Endodermal cell (in vitro differentiated cells): ENCODE measurements at regions not wholly inside any gene's neighbourhood (a gene's known extent, or its start where the extent isn't known, plus 50 kb on each side); places are given as distances from the start of the nearest gene placed in this dataset.

Experiments used
- DNase-seq: peaks from one replicate; pipeline ENCODE4 v3.0.0-alpha.2; 2017
- H3K27ac ChIP-seq: 2 replicates; pipeline ENCODE4 v1.5.1; 2013; ENCODE audit warnings: mild to moderate bottlenecking, low read depth, low read length, moderate library complexity
- H3K27me3 ChIP-seq: 2 replicates; pipeline ENCODE4 v1.6.1; 2013; ENCODE audit warnings: mild to moderate bottlenecking, low read length, moderate library complexity; ENCODE audit not compliant: insufficient read depth, control insufficient read depth, poor library complexity, severe bottlenecking
- H3K36me3 ChIP-seq: 2 replicates; pipeline ENCODE4 v1.7.0; 2013; ENCODE audit warnings: mild to moderate bottlenecking, low read length, moderate library complexity; ENCODE audit not compliant: control insufficient read depth, insufficient read depth
- H3K4me1 ChIP-seq: one replicate; pipeline ENCODE4 v1.7.0; 2013; ENCODE audit warnings: low read length; ENCODE audit not compliant: control insufficient read depth, insufficient read depth
- H3K4me3 ChIP-seq: 2 replicates; pipeline ENCODE4 v1.5.1; 2013; ENCODE audit warnings: mild to moderate bottlenecking, low read length, moderate library complexity
- H3K9ac ChIP-seq: 2 replicates; pipeline ENCODE4 v1.6.1; 2013; ENCODE audit warnings: mild to moderate bottlenecking, low read length, moderate library complexity; ENCODE audit not compliant: poor library complexity, severe bottlenecking; ENCODE audit errors: extremely low read depth
- H3K9me3 ChIP-seq: 2 replicates; pipeline ENCODE4 v1.6.1; 2013; ENCODE audit warnings: mild to moderate bottlenecking, low read length, moderate library complexity; ENCODE audit not compliant: control insufficient read depth
- H3K27ac Mint-ChIP-seq: 2 replicates; pipeline ENCODE4 v1.8.0; 2020; ENCODE audit warnings: mixed read lengths
- H3K27me3 Mint-ChIP-seq: 2 replicates; pipeline ENCODE4 v1.8.0; 2021; ENCODE audit warnings: mild to moderate bottlenecking, mixed read lengths; ENCODE audit not compliant: insufficient read depth
- H3K36me3 Mint-ChIP-seq: 2 replicates; pipeline ENCODE4 v1.8.0; 2020; ENCODE audit warnings: low read depth, mixed read lengths
- H3K4me1 Mint-ChIP-seq: 2 replicates; pipeline ENCODE4 v1.8.0; 2020; ENCODE audit warnings: mixed read lengths
- H3K4me3 Mint-ChIP-seq: 2 replicates; pipeline ENCODE4 v1.8.0; 2020; ENCODE audit warnings: mild to moderate bottlenecking, moderate library complexity, mixed read lengths
- H3K9me3 Mint-ChIP-seq: 2 replicates; pipeline ENCODE4 v1.8.0; 2020; ENCODE audit warnings: mild to moderate bottlenecking, mixed read lengths
- WGBS, 2 experiments: methylation state at CpG; one replicate each; pipeline versions ENCODE4 v1.1.5 to v1.1.7; 2013; ENCODE audit warnings: missing lambda C conversion rate in 2 of 2, mixed read lengths in 1 of 2; ENCODE audit not compliant: insufficient coverage in 1 of 2, insufficient read length in 1 of 2; 5-methylcytosine and 5-hydroxymethylcytosine counted together
- TF ChIP-seq, protein P1 (sequence below): fragments of 200-600 bp; sonication (generic); conservative IDR thresholded peaks from 2 replicates; pipeline ENCODE4 v1.5.0; 2021; ENCODE audit warnings: antibody characterized with exemption, mild to moderate bottlenecking

DNA sequence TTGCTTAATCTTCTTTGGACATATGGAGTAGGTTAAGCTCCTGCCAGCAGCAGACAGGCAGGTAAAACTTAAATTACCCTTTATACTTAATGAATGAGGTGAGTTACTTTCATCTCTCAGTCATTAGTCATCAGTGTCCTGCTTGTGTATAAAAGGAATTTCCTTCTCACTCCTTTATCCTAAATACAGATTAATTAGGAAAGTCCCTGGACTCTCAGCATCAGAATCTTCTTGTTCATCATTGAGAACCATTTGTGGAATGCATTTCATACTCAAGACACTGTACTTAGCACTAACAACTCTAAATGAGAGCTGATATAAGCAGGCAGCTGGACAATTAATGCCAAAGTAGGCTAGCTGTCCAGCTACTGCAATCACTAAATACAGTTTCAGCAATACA lies 630.4 kb downstream of the METTL15 start:
- TF ChIP-seq, protein P1, sequence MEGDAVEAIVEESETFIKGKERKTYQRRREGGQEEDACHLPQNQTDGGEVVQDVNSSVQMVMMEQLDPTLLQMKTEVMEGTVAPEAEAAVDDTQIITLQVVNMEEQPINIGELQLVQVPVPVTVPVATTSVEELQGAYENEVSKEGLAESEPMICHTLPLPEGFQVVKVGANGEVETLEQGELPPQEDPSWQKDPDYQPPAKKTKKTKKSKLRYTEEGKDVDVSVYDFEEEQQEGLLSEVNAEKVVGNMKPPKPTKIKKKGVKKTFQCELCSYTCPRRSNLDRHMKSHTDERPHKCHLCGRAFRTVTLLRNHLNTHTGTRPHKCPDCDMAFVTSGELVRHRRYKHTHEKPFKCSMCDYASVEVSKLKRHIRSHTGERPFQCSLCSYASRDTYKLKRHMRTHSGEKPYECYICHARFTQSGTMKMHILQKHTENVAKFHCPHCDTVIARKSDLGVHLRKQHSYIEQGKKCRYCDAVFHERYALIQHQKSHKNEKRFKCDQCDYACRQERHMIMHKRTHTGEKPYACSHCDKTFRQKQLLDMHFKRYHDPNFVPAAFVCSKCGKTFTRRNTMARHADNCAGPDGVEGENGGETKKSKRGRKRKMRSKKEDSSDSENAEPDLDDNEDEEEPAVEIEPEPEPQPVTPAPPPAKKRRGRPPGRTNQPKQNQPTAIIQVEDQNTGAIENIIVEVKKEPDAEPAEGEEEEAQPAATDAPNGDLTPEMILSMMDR, result no peak
- H3K9me3 Mint-ChIP-seq, result no peaks in the 10 kb centered on the region

DNA sequence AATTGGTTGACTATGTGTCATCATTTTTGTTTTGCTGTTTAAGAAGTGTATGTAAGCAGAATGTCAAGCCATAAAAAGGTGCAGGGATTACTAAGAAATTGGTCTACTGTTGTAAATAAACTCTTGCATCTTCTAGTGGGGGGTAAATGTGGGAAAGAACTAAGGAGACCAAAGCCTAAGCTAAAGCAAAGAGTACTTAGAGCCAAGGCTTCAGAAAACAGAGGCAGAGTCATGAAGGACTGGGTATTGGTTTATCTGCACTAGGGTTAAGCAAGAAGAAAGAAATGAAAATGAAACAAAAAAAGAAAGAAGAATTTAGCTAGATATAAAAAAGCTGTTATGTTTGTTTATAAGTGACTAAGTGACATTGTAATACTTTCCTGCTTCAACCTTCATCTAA lies 628.1 kb downstream of the METTL15 start:
- TF ChIP-seq, protein P1, result no peak
- Mint-ChIP-seq H3K36me3 (no peaks in the 10 kb centered on the region), H3K4me3 (no peak overlapping the region), H3K9me3 (no peaks in the 10 kb centered on the region), H3K27ac (no peak overlapping the region), H3K4me1 (peaks cover 37% of the 10 kb centered on the region), H3K27me3 (peaks cover 85% of the 10 kb centered on the region)
- no peak for DNase-seq
- Histone ChIP-seq H3K4me1 (peaks cover 3% of the 10 kb centered on the region), H3K27me3 (peaks cover 74% of the 10 kb centered on the region), H3K36me3 (no peaks in the 10 kb centered on the region), H3K4me3 (no peak overlapping the region), H3K27ac (no peak overlapping the region), H3K9ac (no peak overlapping the region), H3K9me3 (peaks cover 7% of the 10 kb centered on the region)

More for the DNA sequence above, 630.4 kb downstream of the METTL15 start:
- H3K27me3 Mint-ChIP-seq, result peaks cover 67% of the 10 kb centered on the region
- H3K4me3 Mint-ChIP-seq, result no peak overlapping the region
- peaks cover 46% of the 10 kb centered on the region for H3K4me1 Mint-ChIP-seq
- Histone ChIP-seq H3K9ac (no peak overlapping the region), H3K9me3 (peaks cover 4% of the 10 kb centered on the region), H3K4me1 (peaks cover 10% of the 10 kb centered on the region), H3K27ac (no peak overlapping the region), H3K27me3 (peaks cover 51% of the 10 kb centered on the region), H3K4me3 (no peak overlapping the region), H3K36me3 (no peaks in the 10 kb centered on the region)
- no peaks in the 10 kb centered on the region for H3K36me3 Mint-ChIP-seq
- no peak for DNase-seq
- H3K27ac Mint-ChIP-seq, result no peak overlapping the region

DNA sequence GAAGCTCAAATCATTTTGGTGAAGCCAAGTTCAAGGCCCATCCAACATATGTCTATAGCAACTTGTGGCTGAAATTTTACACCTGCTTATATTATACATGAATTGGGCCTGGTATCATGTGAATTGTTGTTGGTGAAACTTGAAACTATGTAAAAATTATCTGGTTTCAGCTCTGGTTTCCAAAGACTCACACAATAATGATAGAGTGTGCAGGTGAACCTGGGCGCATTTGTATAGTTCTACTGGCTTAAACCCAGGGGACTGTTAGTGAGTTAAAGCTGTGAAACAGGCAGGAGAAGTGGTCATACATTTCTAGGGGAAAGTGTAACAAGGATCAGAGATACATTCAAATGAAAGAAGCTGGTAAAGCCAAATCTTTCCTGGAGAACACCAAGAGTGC lies 627.3 kb downstream of the METTL15 start:
- no peaks in the 10 kb centered on the region for H3K36me3 Mint-ChIP-seq
- H3K4me3 Mint-ChIP-seq, result no peak overlapping the region
- Histone ChIP-seq H3K27ac (no peak overlapping the region), H3K4me1 (peaks cover 2% of the 10 kb centered on the region), H3K4me3 (no peak overlapping the region), H3K36me3 (no peaks in the 10 kb centered on the region), H3K27me3 (peaks cover 82% of the 10 kb centered on the region), H3K9me3 (peaks cover 7% of the 10 kb centered on the region), H3K9ac (no peak overlapping the region)
- H3K9me3 Mint-ChIP-seq, result no peaks in the 10 kb centered on the region
- DNase-seq, result no peak
- peaks cover 90% of the 10 kb centered on the region for H3K27me3 Mint-ChIP-seq
- no peak overlapping the region for H3K27ac Mint-ChIP-seq
- peaks cover 30% of the 10 kb centered on the region for H3K4me1 Mint-ChIP-seq
- TF ChIP-seq, protein P1, result no peak
- 93 to 100% methylated on average over 1 of the region's 1 CpG for WGBS, 2 experiments
